ENCODE measurements at regions not wholly inside any gene's neighbourhood (a gene's known extent, or its start where the extent isn't known, plus 50 kb on each side); places are given as distances from the start of the nearest gene placed in this dataset.

GRCh38 chr1:98323388-98323787 lies 338.1 kb upstream of the SNX7 start:
- TF ChIP-seq POLR2A (IDR thresholded peaks at IDR 0.05; ENCODE audit: low read depth, low read length) (no peak), POLR2AphosphoS5 (IDR thresholded peaks at IDR 0.05; ENCODE audit: low read depth, low read length) (no peak), SPI1 (IDR thresholded peaks at IDR 0.05; ENCODE audit: low read depth, low read length) (no peak), TAF1 (IDR thresholded peaks at IDR 0.05; ENCODE audit: low read depth, low read length) (no peak)

Data from GM12891 (cell line).